HG03103 (cell line): ENCODE measurements at regions not wholly inside any gene's neighbourhood (a gene's known extent, or its start where the extent isn't known, plus 50 kb on each side); places are given as distances from the start of the nearest gene placed in this dataset.
"Not testable (repeated sequence)": the region's sequence is repeated elsewhere in the genome, so short reads cannot be mapped to it uniquely, and the experiment has no call there.

Experiments used
- ATAC-seq: cut with Tn5 transposase; IDR thresholded peaks from one replicate; pipeline ENCODE4 v1.9.1; 2021; ENCODE audit warnings: low read depth; ENCODE audit not compliant: unreplicated experiment

DNA sequence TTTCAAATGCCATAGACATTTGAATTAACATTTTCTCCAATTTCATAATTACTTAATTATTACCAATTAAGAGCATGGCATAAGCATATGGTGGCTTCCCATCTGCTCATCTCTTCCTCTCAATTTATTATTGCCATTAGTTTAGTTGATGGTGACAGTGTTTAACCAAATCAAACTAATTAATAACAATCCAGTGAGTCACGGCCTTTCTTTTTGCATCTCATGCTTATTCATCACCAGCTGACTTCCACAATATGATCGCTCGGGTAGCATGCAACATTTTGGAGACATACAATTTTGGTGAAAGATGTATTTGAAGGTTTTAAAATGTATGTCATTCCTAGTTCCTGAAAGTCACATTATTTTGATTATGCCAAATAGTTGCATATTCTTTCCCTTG is 172.8 kb upstream of the TACR3 start:
- no peak for ATAC-seq

- ATAC-seq, result no peak
These were observed 167.4 kb upstream of the TACR3 start for GRCh38 chr4:103887191-103887590.

- ATAC-seq, result no peak
These were observed 165.4 kb upstream of the TACR3 start for GRCh38 chr4:103885152-103885551.

- no peak for ATAC-seq
These were observed 147.5 kb upstream of the TACR3 start for GRCh38 chr4:103867311-103867710.

GRCh38 chr4:103853627-103854026 is 133.8 kb upstream of the TACR3 start:
- ATAC-seq, result no peak

GRCh38 chr4:103853146-103853545 is 133.4 kb upstream of the TACR3 start:
- no peak for ATAC-seq

DNA sequence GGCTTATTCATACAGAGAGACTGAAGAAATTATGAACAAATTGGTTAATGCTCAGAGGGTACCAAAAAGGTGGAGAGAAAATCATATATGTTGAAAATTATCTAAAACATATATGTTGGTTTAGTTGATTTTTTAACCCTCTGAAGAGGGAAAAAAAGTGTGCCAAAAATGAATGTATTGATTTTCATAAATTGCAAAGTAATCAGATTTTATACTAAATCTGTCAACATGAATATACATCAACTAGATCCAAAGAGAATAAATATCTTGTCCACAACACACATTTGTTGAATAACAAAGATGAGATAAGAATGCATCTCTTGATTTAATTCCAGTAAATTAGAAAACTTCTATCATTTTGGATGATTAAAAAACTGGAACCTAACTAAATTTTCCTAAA is 125.3 kb upstream of the TACR3 start:
- no peak for ATAC-seq

- no peak for ATAC-seq
These were observed 123.0 kb upstream of the TACR3 start for GRCh38 chr4:103842637-103843239.

- no peak for ATAC-seq
These were observed 122.3 kb upstream of the TACR3 start for GRCh38 chr4:103842076-103842475.

DNA sequence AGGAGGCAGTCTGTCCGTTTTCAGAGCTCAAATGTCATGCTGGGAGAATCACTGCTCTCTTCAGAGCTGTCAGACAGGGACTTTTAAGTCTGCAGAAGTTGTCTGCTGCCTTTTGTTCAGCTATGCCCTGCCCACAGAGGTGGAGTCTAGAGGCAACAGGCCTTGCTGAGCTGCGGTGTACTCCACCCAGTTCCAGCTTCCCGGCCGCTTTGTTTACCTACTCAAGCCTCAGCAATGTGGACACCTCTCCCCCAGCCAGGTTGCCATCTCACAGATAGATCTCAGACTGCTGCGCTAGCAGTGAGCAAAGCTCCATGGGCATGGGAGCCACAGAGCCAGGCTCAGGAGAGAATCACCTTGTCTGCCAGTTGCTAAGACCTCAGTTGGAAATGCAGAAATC is 90.5 kb upstream of the TACR3 start:
- ATAC-seq, result not testable (repeated sequence)

DNA sequence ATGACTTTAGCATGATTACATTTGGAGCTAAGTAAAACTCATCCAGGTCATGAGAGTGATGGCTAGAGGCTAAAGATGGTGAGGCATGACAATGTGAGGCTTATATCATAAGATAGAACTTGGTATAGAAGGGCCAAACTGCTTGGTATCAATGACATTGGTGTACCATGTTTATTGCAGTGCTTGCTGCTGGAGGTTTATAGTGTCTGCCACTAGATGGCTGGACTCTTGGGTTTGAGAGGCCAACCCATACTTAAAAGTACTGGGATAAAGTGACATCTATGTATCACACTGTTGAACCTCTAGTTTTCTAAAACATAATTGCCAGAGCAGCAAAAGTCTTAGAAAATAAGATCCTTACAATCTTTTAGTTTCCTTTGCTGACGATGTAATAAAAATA is 83.0 kb upstream of the TACR3 start:
- ATAC-seq, result no peak

GRCh38 chr4:103787057-103787456 is 67.3 kb upstream of the TACR3 start:
- no peak for ATAC-seq

GRCh38 chr4:103786593-103786992 is 66.8 kb upstream of the TACR3 start:
- ATAC-seq, result no peak

DNA sequence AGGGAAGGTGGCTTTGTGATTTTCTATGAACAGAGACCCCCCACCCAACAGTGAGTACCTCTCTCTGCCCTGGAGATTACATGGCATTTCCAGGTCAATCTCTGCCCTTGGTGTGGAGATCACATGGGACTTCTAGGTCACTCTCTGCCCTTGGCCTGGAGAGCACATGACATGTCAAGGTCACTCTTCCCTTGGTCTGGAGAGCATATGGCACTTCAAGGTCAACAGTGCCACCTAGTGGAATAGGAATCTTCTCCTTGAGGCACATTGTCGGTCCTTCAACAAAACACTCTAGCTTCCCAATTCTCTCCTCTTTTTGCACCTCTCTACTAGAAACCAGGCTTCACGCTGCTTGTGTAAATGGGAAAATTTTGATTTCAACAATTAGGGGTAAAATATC is 66.2 kb upstream of the TACR3 start:
- ATAC-seq, result peak; percentile 67

DNA sequence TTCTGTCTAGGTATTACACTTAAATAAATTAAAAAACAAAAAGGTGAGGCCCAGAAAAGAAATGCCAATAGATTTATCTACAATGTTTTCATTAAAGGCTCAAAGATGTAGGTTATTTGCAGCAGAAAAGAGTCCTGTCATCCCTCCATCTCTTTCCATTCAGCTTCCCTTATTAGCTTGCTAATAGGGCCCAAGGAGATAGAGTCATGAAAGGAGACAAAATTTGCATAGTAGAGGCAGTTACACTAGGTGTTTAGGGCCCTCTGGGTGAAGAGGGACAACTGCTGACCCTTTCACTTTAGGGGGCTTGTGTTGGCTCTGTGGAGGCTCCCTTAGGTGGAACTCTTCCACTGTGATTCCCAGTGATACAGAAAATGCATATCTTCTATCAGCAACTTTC is 58.4 kb upstream of the TACR3 start:
- no peak for ATAC-seq

GRCh38 chr4:103774326-103774825 is 54.6 kb upstream of the TACR3 start:
- no peak for ATAC-seq

GRCh38 chr4:103773691-103774231 is 54.0 kb upstream of the TACR3 start:
- ATAC-seq, result no peak
